B cell (primary cell): ENCODE measurements at regions not wholly inside any gene's neighbourhood (a gene's known extent, or its start where the extent isn't known, plus 50 kb on each side); places are given as distances from the start of the nearest gene placed in this dataset.

Experiments
- EZH2 ChIP-seq: IDR thresholded peaks from 2 replicates; pipeline ENCODE4 v1.6.1; 2012; ENCODE audit warnings: borderline replicate concordance, low read depth, mild to moderate bottlenecking, moderate library complexity, low read length; ENCODE audit not compliant: insufficient read depth, poor library complexity, severe bottlenecking
- TF ChIP-seq, protein P1 (sequence below): fragments of 200-600 bp; IDR thresholded peaks from one replicate; pipeline ENCODE4 v1.8.0; 2022; ENCODE audit warnings: antibody characterized with exemption, mild to moderate bottlenecking

DNA sequence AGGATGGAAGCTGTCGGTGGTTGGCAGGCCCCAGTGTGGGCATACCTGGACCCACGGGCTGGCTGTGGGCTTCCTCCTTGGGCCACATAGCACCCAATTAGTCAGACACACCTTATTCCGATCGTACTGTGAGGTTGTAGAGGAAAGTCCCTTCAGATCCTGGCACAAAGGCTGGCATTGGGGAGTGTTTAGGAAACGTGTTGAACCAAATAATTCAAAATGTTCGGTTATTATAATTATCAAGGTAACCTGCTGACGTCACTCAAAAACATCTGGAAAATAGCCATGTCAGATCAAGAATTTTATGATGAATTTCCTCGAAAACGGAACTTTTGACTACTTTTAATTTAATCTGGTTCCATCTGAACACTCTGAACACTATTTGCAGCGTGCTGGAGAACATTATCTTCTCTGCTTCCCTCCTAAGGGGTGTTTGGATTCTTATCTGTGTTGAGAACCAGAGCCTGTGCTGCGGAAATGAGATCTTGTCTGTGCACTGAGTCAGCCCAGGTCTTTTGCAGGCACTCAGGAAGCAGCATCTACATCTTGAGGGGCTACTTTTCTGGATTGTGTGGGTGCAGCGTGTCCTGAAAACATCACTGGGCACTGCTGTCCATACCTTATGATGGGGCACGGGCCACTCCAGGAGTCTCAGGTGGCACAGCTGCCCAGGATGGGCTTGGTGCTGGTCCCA, 100.3 kb downstream of the SLC25A47 start:
- TF ChIP-seq, protein P1, sequence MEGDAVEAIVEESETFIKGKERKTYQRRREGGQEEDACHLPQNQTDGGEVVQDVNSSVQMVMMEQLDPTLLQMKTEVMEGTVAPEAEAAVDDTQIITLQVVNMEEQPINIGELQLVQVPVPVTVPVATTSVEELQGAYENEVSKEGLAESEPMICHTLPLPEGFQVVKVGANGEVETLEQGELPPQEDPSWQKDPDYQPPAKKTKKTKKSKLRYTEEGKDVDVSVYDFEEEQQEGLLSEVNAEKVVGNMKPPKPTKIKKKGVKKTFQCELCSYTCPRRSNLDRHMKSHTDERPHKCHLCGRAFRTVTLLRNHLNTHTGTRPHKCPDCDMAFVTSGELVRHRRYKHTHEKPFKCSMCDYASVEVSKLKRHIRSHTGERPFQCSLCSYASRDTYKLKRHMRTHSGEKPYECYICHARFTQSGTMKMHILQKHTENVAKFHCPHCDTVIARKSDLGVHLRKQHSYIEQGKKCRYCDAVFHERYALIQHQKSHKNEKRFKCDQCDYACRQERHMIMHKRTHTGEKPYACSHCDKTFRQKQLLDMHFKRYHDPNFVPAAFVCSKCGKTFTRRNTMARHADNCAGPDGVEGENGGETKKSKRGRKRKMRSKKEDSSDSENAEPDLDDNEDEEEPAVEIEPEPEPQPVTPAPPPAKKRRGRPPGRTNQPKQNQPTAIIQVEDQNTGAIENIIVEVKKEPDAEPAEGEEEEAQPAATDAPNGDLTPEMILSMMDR: no peak
- TF ChIP-seq EZH2: no peak
